T follicular helper cell (primary cell): ENCODE measurements at regions not wholly inside any gene's neighbourhood (a gene's known extent, or its start where the extent isn't known, plus 50 kb on each side); places are given as distances from the start of the nearest gene placed in this dataset.
"Not testable (repeated sequence)": the region's sequence is repeated elsewhere in the genome, so short reads cannot be mapped to it uniquely, and the experiment has no call there.

Experiments
- DNase-seq: peaks from one replicate; pipeline ENCODE4 v3.0.0-alpha.2; 2020; ENCODE audit warnings: low read depth

DNA sequence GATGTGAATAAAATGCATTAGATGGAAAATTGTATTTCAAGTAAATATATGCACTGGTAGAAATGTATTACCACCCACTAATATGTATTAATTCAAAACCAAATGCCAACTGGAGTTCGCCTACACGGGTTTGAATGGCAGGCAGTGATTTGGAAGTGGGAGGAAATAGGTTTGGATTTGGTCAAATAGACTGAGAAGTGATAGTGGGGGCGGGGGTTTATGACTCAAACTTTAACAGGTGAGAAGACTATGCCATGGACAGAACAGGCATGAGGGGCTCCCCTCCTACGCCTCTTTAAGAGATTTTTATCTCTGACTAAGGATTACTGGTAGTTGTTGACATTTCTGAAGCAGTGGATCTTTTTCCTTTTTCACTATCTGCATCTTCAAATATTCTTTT, 677.8 kb downstream of the NTRK3 start:
- no peak for DNase-seq

DNA sequence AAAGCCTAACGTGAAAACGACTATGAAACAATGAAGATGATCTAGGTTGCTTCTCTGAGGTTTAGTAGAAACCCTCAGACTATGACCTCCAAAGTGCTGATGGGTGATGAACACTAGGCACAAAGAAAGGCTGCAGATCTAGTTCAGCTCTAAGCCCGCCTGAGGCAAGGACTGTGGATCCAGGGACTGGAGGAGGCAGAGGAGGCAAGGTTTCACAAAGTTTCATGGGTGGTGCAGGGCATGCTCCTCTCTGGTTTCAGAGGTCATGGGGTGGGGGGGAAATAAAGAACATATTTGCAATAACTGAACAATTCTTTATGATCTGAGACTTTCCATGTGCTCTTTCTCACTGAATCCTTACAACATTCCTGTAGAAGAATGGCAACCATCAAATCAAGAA, 679.2 kb downstream of the NTRK3 start:
- no peak for DNase-seq

DNA sequence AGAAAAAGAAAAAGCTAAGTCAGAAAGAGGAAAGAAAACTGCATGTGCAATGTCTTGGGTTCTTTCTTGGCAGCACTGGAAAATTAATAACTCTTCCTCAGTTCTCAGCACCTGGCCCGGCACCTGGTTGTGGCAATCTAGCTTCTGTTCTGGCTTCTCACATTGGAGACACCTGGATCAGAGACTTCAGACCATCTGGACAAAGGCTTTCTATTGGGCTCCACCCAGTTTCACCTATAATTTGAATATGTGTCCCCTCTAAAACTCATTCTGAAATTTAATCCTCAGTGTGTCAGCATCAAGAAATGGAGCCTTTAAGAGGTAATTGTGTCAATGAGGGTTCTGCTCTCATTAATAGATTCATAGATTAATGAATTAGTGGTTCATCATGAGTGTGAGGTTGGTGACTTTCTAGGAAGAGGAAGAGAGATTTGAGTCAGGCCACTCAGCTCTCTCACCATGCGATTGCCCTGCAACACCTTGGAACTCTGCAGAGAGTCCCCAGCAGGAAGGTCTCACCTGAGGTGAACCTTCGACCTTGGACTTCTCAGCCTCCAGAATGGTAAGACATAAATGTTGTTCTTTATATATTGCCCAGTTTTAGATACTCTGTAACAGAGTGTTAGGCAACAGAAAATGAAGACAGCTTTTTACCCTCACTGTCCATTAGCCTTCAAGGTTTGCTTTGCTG, 679.9 kb downstream of the NTRK3 start:
- DNase-seq: no peak

DNA sequence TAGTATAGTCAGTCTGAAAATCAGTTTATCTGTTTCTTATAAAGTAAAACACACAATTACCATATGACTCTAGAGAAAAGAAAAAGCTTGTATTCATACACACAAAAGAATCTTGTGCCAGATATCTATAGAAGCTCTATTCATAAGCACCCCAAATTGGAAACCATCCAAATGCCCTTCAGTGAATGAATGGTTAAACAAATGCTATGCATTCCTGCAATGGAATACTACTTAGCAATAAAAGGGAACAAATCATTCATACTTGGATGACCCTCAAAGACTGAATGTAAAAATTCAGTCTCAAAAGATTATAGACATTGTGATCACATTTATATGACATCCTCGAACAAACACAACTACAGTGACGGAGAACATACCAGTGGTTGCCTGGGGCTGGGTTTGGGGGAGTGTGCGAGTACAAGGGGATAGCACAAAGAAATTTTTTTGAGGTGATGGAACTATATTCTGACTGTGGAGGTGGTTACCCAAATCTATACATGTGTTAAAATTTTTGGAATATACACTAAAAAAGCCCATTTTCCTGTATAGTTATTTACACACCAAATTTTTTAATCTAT, 680.6 kb downstream of the NTRK3 start:
- no peak for DNase-seq

DNA sequence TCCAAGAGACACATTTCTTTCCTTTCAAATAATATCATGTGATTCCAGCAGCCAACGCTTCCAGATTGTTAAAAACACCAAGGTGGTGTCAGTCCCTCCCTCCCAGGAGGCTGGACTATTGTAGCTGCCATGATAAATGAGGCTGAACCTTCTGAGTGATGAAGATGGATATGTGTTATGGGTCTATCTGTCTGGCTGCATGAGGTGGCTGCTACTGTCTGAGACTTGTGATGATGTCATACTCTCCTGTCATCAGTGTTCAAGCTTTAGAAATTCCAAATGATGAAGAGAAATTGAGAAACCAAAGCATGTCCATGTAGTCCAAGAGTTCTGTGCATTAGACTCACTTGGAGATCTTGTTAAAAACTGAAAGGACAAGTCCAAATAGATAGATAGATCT, 683.0 kb downstream of the NTRK3 start:
- DNase-seq: no peak

DNA sequence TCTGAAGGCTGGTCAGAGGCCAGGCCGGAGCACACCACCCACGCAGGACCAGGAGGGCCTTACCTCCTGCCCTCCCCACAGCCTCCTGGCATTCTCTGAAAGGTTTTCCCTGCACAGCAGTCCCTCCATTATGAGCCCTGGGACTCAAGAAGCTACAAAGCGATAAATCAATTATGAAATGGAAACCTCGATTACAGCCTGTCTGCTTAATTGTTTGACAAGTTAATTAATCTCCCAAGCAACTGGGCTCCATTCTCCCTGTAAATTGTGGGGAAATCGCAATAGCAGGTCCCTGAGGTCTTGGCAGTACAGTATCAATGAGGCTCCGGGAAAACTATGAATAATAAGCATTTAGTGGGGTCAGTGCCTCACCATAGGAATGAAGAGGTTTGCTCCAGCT, 683.5 kb downstream of the NTRK3 start:
- no peak for DNase-seq

DNA sequence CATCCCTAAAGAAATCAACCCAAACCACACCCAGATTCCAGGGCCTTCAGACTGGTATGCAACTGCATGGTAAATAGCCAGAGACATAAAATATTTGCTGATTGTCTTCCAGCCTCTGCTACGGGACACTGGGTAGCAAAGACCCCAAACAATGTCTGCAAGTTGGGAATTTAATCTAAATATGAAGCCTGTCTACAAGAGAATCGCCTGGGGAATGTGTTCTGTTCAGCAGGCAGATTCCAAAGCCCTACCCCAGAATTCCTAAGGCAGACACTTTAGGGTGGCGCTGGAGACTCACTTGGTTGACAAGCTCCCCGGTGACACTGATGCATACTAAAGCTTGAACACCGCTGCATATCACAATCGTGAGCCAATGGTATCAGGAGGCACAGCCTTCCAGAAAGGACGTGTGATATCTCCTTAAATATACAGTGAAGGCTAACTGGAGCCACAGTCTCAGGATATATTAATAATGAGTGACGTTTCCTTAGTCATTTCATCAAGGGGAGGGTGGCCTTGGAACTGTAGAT, 684.1 kb downstream of the NTRK3 start:
- DNase-seq: no peak

DNA sequence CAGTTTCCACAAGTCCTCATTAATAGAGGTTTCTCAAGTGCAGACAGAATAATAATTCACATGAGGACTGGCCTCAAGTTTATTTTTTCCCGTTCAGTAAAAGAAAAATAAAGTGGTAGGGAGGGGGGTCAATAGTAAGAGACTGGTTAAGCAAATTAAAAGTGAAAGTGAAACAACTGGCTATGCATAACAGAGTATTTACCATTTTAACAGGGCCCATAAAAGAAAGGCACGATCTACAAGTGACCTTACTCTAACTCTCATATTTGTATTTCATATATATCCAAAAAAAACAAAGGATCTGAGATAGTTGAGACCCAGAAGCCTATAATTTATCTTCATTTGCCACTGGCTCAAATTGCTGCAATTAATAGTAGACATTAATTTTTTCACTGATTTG, 686.3 kb downstream of the NTRK3 start:
- DNase-seq: no peak

DNA sequence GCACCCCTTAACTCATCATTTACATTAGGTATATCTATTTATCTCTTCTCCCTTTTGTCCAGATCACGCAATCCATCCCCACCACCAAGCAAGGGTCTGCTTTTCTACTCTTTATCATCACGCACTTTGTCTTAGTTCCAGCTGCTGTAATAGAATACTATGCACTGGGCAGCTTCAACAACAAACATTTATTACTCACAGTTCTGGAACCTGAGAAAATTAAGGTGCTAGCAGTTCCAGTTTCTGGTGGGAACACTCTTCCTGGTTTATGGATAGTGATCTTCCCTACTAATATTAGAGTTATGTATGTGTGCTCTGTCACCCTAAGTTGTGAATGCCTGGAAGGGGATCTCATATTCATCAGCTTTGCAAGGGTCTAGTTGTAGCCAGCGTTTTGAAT, 687.0 kb downstream of the NTRK3 start:
- DNase-seq: no peak

DNA sequence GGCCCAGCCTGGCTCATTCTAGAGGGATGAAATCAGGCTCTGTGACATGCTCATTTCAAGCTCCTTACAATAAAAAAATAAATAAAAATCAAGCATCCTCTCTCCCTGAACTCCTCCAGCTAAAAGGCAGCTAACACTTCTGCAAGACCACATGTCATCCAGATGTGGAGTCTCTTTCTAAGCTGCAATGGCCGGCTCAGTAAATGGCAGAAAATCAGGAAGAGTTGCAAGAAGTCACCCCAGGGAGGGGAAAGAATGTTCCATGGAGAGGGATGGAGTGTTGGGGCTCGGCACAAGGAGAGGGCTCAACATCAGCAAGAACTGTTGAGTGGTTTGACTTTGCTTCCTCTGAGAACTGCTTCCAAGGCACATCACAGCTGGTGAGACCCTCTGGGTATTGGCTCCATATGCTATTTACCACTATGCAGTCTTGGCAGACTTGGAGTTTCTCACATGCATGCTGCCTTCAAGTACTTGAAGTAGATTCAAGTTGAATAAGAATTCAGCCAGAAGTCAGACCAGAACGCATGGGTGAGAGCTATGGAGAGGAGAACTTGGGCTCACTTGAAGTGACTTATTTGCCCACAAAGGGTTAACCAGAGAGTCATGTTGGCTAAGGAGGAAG, 689.0 kb downstream of the NTRK3 start:
- no peak for DNase-seq

DNA sequence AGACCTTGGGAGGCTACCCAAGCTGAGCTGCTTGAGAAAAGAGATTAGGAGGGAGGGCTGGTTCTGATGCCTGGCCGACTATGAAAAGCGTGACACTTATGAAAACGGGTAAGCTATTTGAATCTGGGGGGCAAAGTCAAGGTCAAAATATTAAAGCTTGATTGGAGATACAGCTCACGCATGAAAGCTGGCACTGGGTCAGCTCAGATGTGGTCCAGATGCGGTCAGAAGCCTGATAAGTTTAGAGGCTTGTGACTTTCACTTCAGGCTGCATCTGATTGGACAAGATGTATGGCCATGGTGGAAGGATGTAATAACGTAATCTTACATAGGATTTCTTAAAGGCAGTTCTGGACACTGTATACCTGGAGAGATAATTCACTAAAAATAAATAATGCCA, 690.3 kb downstream of the NTRK3 start:
- no peak for DNase-seq

DNA sequence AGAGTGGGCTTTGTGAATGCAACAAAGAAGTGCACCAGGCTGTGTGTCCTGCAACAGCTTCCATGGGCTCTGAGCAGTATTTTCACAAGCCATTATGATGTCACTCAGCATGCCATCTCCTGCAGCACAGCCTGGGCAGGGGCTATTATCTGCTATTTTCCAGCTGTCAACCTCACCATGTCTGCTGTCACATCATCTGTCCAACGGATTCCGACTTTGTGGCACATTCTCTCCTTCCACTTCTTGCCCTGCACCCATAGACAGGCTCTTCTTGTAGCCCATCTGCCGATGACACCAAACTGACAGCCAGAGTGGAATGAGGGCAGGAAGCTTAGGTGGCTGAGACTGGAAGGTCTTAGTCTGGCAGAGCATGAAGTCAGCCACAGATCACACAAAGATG, 691.9 kb downstream of the NTRK3 start:
- DNase-seq: no peak

DNA sequence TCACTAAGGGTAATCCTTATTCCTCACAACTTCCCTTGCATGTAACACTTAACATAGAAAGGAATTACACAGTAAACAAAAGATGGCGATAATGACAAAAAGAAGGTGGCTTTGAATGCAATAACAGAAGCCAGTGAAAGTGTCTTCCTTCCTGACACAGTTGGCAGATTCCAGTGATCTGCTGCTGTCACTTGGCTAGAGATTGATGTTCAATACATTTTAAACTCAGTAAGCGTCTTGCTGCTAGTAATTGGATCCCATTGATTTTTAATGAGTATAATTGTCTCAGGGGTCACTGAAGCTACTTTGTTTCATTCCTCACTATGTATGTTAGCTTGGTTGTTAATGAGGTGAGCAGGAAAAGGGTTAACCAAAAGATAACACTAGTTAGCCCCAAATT, 692.7 kb downstream of the NTRK3 start:
- DNase-seq: no peak

DNA sequence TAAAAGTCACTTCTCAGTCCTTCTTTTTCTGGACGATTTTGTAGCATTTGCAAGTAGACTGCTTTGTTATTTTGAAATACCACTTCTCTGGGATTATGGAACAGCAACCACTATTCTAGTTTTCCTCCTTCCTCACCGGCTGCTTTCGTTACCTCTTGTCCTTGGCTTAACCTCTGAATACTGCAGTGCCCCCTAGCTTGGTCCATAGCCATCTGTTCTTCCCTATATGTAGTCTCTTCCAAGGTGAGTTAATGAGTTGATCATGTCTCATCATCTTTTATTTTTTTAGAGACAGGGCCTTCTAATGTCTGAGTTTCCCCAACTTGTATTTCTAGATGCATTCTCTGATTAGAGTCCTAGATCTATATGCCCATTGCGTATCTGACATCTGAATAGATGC, 694.3 kb downstream of the NTRK3 start:
- DNase-seq: no peak

DNA sequence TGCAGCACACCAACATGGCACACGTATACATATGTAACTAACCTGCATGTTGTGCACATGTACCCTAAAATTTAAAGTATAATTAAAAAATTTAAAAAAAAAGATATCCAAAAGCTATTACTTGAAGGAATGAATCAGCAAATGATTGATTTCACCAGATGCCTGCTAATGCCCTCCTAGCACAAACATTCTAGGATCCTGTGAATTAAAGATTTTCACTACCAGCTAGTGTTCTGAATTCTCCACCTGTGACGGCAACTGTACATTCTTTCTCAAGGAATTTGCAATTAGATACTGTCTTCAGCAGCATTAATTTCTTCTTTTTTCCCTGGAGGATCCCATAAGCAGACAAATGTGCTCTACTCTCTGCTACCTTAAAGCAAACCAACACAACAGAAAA, 694.9 kb downstream of the NTRK3 start:
- DNase-seq: no peak

DNA sequence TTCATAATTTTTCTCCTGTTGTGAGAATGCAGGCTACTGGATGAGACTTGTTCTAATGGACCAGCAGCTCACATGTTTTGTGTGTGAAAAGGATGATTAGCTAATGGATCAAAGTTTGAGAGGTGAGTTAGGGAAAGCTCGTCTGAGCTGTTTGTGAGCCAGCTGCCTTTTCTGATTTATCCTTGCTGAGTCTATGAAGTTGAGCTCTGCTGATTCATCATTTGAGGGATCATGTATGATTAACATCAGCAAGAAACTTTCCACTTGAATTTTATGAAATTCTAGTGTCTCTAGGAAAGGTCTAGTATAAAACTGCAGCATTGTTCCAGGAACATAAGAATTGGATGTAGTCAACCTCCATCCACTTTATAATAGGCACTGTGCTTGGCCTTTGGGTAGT, 698.7 kb downstream of the NTRK3 start:
- no peak for DNase-seq

DNA sequence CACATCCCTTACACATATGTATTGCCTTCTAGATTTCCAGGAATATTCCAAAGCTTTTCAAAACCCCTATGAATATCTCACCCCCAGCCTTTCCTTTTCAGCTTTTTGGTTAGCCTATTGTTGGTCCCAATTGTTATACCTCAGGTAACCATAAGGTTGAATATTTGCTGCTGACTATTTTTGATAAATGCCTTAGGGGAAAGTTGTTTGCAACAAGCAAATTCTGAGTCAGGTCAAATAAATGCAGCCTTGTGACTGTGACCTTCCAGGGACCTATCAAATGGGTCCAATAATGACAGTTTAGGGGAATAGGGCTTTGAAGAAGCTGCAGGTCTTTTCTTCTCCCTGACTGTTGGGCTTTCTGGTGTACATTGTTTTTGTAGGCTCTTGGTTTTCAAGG, 699.7 kb downstream of the NTRK3 start:
- DNase-seq: no peak

DNA sequence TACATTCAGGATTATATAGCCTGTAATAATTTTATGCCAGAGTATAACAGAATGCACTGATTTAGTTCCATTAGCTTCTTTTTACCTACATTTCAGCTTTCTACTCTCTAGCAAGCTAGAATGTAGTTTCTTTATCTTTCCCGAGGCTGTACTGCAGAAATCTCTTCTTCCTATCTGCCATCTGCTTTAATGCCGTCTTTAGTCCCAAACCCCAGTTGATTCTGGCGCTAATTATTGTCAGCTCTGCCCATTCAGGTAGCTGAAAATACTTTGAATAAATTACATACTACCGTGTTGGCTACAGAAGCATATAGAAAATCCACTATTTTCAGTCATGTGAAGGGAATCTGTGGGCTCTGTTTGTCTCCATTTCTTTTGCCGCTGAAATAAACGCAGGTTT, 706.7 kb downstream of the NTRK3 start:
- DNase-seq: no peak

DNA sequence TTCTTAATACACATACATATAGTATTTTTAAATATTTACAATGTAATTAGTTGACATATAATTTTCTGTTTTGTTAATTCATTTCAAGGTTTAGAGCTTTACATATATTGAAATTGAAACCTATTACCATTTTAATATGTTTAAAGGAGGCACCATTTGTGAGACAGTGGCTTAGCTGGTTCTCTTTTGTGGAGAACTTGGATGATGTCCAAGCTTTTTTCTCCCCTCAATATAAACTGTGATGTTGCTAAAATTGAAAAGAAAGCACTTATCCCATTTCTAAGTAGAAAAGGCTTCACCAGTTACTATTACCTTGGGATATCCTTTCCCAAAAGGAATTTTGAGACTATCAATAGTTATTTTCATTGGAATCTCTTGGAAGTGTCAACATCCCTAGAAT, 707.2 kb downstream of the NTRK3 start:
- DNase-seq: no peak

DNA sequence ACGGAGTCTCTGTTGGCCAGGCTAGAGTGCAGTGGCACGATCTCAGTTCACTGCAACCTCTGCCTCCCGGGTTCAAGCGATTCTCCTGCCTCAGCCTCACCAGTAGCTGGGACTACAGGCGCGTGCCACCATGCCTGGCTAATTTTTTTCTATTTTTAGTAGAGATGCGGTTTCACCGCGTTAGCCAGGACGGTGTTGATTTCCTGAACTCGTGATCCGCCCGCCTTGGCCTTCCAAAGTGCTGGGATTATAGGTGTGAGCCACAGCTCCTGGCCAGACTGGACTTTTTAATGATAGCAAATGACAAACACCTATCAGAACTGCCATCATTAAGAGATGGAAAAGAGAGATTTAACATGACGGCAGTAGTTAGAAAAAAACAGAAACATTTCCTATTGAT, 707.9 kb downstream of the NTRK3 start:
- DNase-seq: not testable (repeated sequence)

DNA sequence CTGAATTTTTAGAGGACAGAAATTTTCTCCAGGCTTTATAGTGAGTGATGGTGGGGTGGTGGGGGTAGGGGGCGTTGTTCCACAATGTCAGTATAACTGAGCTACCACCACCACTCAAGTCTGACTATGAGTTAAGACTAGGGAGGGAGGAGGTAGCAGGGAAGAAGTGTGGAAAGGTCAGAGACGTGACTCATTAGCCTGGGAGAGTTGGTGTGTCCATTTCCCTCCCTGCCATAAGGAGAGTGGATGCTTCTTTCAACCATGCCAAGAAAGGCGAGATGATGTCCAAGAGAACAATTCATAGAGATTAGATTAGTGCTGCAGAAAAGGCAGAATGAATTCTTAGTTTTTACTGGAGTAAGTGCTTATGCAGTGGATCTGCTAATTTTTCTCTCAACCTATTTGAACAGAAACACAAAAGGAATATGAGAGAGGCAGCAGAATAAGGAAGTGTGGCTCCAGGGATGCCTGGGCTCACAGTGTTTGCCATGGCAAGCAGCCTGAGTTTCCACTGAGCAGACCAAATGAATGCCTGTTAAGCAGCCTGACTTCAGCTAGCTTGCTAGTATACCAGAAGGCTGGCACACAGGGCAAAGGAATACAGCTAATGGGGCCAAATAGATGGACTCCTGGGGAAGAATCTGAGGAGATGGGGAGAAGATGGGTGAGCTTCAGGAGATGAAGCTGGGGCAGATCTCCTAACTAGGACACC, 708.9 kb downstream of the NTRK3 start:
- no peak for DNase-seq

DNA sequence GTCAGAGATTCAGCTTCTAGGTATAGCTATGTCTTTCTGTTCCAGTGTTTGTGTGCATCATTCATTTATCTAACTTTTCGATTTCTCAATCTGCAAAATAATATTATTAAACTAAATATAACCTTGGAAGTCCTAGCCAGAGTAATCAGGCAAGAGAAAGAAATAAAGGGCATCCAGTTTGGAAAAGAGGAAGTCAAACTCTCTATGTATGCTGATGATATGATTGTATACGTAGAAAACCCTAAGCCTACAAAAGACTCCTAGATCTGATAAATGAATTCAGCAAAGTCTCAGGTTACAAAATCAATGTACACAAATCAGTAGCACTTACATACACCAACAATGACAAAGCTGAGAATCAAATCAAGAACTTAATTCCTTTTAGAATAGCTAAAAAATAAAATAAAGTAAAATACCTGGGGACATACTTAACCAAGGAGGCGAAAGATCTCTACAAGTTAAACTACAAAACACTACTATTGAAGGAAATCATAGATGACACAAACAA, 718.2 kb downstream of the NTRK3 start:
- DNase-seq: no peak

DNA sequence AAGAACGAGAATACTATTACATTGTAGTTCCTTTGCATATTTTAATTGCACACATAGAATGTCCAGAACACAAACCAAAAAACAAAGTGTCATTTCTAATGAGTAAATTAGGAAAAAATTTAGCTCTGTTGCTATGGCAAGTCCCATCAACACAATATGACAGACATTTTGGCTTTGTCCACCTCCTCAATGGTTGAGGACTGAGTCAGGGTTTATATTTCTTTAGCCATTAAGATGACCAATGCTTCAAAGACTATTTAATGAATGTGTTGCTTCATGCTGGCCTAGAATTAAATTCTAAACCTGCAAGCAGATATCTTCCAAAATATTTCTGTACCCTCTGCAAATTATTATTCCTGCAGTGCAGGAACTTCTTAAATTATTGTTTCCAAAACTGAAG, 719.2 kb downstream of the NTRK3 start:
- DNase-seq: no peak
